ENCODE measurements at regions not wholly inside any gene's neighbourhood (a gene's known extent, or its start where the extent isn't known, plus 50 kb on each side); places are given as distances from the start of the nearest gene placed in this dataset.
"Not testable (repeated sequence)": the region's sequence is repeated elsewhere in the genome, so short reads cannot be mapped to it uniquely, and the experiment has no call there.

DNA sequence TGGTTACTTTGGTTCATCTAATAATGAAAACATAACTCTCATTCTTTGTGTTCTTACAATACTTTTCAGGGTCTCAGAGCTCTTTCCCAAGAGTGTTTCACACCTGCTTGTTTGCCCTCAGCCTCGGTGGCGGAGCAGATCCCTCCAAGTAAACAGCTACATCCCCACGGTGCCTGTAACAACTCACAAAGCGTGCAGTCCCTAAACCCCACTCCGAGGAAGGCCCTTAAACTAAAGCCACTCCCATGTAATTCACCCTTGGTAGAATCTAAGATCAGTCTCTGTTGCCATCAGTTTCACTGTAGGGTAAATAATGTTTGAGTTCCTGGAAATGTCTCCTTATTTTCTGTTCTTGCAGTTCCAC lies 101.1 kb downstream of the TFAP2A start:
- no peaks in the 10 kb centered on the region for H3K9me3 Mint-ChIP-seq (ENCODE audit: low read depth, unreplicated experiment)
- TF ChIP-seq, protein P1, sequence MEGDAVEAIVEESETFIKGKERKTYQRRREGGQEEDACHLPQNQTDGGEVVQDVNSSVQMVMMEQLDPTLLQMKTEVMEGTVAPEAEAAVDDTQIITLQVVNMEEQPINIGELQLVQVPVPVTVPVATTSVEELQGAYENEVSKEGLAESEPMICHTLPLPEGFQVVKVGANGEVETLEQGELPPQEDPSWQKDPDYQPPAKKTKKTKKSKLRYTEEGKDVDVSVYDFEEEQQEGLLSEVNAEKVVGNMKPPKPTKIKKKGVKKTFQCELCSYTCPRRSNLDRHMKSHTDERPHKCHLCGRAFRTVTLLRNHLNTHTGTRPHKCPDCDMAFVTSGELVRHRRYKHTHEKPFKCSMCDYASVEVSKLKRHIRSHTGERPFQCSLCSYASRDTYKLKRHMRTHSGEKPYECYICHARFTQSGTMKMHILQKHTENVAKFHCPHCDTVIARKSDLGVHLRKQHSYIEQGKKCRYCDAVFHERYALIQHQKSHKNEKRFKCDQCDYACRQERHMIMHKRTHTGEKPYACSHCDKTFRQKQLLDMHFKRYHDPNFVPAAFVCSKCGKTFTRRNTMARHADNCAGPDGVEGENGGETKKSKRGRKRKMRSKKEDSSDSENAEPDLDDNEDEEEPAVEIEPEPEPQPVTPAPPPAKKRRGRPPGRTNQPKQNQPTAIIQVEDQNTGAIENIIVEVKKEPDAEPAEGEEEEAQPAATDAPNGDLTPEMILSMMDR (IDR thresholded peaks at IDR 0.05; ENCODE audit: unreplicated experiment): no peak
- H3K4me3 Mint-ChIP-seq (ENCODE audit: low read depth, unreplicated experiment): no peak overlapping the region
- BruUV-seq (replicated peaks): no TSS peak
- DNase-seq: no peak
- H3K4me1 Mint-ChIP-seq (ENCODE audit: low read depth, unreplicated experiment): peaks cover 36% of the 10 kb centered on the region
- CTCF ChIA-PET: no interaction called here
- H3K36me3 Mint-ChIP-seq (ENCODE audit: insufficient read depth, unreplicated experiment): peaks cover 6% of the 10 kb centered on the region
- no peaks in the 10 kb centered on the region for H3K27me3 Mint-ChIP-seq (ENCODE audit: unreplicated experiment)
- intact Hi-C loops (cut with micrococcal nuclease; ENCODE audit: unreplicated experiment): loop anchor here (5.0 to 10.0 kb wide), 3 partner anchors 61 to 281 kb away; no protein-coding TSS in a partner anchor
- no peak overlapping the region for H3K27ac Mint-ChIP-seq (ENCODE audit: unreplicated experiment)

GRCh38 chr6:10312445-10312844 lies 102.4 kb downstream of the TFAP2A start:
- no peak overlapping the region for H3K4me3 Mint-ChIP-seq (ENCODE audit: low read depth, unreplicated experiment)
- CTCF ChIA-PET: no interaction called here
- no peak overlapping the region for H3K27ac Mint-ChIP-seq (ENCODE audit: unreplicated experiment)
- intact Hi-C loops (cut with micrococcal nuclease; ENCODE audit: unreplicated experiment): loop anchor here (5.0 to 10.0 kb wide), 3 partner anchors 62 to 280 kb away; no protein-coding TSS in a partner anchor
- DNase-seq: no peak
- peaks cover 6% of the 10 kb centered on the region for H3K36me3 Mint-ChIP-seq (ENCODE audit: insufficient read depth, unreplicated experiment)
- no peaks in the 10 kb centered on the region for H3K9me3 Mint-ChIP-seq (ENCODE audit: low read depth, unreplicated experiment)
- no TSS peak for BruUV-seq (replicated peaks)
- TF ChIP-seq, protein P1 (IDR thresholded peaks at IDR 0.05; ENCODE audit: unreplicated experiment): no peak
- H3K27me3 Mint-ChIP-seq (ENCODE audit: unreplicated experiment): no peaks in the 10 kb centered on the region
- H3K4me1 Mint-ChIP-seq (ENCODE audit: low read depth, unreplicated experiment): peaks cover 36% of the 10 kb centered on the region

DNA sequence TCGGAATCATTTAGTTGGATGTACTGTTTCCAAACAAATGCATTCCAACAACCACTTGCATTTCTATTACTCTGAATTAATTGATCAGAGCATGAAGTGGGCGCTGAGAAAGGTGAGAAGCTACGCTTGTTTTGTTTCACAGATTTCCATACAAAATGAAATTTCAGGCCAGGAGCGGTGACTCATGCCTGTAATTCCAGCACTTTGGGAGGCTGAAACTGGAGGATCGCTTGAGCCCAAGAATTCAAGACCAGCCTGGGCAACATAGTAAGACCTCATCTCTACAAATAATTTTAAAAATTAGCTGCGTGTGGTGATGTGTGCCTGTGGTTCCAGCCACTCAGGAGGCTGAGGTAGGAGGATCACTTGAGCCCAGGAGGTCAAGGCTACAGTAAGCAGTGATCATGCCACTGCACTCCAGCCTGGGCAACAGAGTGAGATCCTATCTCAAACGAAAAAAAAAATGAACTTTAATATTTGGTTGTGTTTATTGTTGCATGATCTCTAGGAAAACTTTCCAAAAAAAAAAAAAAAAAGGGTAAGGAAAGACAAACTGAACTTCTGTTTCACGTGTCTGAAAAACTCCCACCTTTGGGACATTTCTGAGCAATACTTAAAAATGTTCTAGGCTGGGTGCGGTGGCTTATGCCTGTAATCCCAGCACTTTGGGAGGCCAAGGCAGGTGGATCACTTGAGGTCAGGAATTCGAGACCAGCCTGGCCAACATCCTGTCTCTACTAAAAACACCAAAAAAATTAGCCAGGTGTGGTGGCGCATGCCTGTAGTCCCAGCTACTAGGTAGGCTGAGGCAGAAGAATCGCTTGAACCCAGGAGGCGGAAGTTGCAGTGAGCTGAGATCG lies 103.1 kb downstream of the TFAP2A start:
- H3K27ac Mint-ChIP-seq (ENCODE audit: unreplicated experiment); H3K36me3 Mint-ChIP-seq (ENCODE audit: insufficient read depth, unreplicated experiment); H3K9me3 Mint-ChIP-seq (ENCODE audit: low read depth, unreplicated experiment); H3K4me3 Mint-ChIP-seq (ENCODE audit: low read depth, unreplicated experiment); H3K27me3 Mint-ChIP-seq (ENCODE audit: unreplicated experiment); BruUV-seq (replicated peaks): not testable (repeated sequence)
- intact Hi-C loops (cut with micrococcal nuclease; ENCODE audit: unreplicated experiment): loop anchor here (5.0 to 10.0 kb wide), 3 partner anchors 63 to 279 kb away; no protein-coding TSS in a partner anchor
- CTCF ChIA-PET: interaction anchor here (0.7 kb wide), 1 partner anchor 1355 kb away, joined by 4 read pairs; no protein-coding TSS in a partner anchor
- peaks cover 36% of the 10 kb centered on the region for H3K4me1 Mint-ChIP-seq (ENCODE audit: low read depth, unreplicated experiment)
- peak; percentile 9 for DNase-seq

DNA sequence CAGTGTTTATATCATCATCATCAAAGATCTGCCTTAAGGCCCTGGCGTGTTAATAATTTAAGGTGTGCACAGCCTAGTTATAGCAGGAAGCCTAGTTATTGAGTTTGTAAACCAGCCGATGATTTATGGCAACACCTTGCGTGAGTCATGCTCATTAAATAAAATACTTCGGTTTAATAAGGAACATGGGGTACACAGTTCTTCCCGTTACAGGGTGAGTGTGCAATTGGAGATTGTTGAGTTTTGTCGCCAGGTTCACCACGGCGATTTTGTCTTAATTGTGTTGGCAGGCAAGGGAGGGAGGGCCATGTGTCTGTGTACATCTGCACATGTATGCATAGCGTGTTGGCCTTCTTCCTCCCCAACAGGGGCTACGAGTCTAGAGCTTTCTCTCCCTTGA lies 104.0 kb downstream of the TFAP2A start:
- DNase-seq: peak; percentile 50
- Mint-ChIP-seq H3K9me3 (ENCODE audit: low read depth, unreplicated experiment) (no peaks in the 10 kb centered on the region), H3K27me3 (ENCODE audit: unreplicated experiment) (no peaks in the 10 kb centered on the region), H3K36me3 (ENCODE audit: insufficient read depth, unreplicated experiment) (peaks cover 6% of the 10 kb centered on the region), H3K27ac (ENCODE audit: unreplicated experiment) (peak overlapping the region; percentile 92), H3K4me3 (ENCODE audit: low read depth, unreplicated experiment) (peak overlapping the region; percentile 43), H3K4me1 (ENCODE audit: low read depth, unreplicated experiment) (peaks cover 34% of the 10 kb centered on the region)
- CTCF ChIA-PET: no interaction called here
- BruUV-seq (replicated peaks): no TSS peak
- TF ChIP-seq, protein P1 (IDR thresholded peaks at IDR 0.05; ENCODE audit: unreplicated experiment): no peak
- intact Hi-C loops (cut with micrococcal nuclease; ENCODE audit: unreplicated experiment): loop anchor here (5.0 to 10.0 kb wide), 3 partner anchors 64 to 279 kb away; no protein-coding TSS in a partner anchor

DNA sequence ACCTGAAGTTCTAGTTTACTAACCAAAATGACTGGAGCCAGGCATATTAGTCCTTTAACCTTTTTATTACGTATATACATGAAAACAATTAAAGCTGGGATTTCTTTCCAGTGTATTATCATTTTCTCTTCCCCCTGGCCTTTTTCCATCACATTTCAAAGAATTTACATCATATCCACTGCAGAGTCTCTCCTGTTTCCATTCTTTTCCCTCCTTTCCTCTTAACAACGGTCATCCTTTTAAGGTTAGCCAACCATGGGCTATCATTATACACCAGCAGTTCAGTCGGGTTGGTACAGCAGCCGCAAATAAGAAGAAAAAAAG lies 104.6 kb downstream of the TFAP2A start:
- BruUV-seq (replicated peaks): no TSS peak
- H3K4me1 Mint-ChIP-seq (ENCODE audit: low read depth, unreplicated experiment): peaks cover 34% of the 10 kb centered on the region
- peaks cover 6% of the 10 kb centered on the region for H3K36me3 Mint-ChIP-seq (ENCODE audit: insufficient read depth, unreplicated experiment)
- no peaks in the 10 kb centered on the region for H3K27me3 Mint-ChIP-seq (ENCODE audit: unreplicated experiment)
- intact Hi-C loops (cut with micrococcal nuclease; ENCODE audit: unreplicated experiment): loop anchor here (5.0 to 10.0 kb wide), 3 partner anchors 65 to 278 kb away; no protein-coding TSS in a partner anchor
- H3K4me3 Mint-ChIP-seq (ENCODE audit: low read depth, unreplicated experiment): peak overlapping the region; percentile 43
- CTCF ChIA-PET: no interaction called here
- H3K27ac Mint-ChIP-seq (ENCODE audit: unreplicated experiment): peak overlapping the region; percentile 92
- DNase-seq: no peak
- no peaks in the 10 kb centered on the region for H3K9me3 Mint-ChIP-seq (ENCODE audit: low read depth, unreplicated experiment)
- TF ChIP-seq, protein P1 (IDR thresholded peaks at IDR 0.05; ENCODE audit: unreplicated experiment): no peak
